Activated CD4-positive, alpha-beta T cell treated with anti-CD3 and anti-CD28 coated beads, Interleukin-2, amount 10 ng/mL, durations not matched to agents 24 days and 14 days (primary cell): ENCODE measurements at regions not wholly inside any gene's neighbourhood (a gene's known extent, or its start where the extent isn't known, plus 50 kb on each side); places are given as distances from the start of the nearest gene placed in this dataset.

Source experiments
- DNase-seq: peaks from one replicate; pipeline ENCODE4 v3.0.0; 2022
- H3K27ac Mint-ChIP-seq: one replicate; pipeline ENCODE4 v1.8.0; 2022; ENCODE audit warnings: mild to moderate bottlenecking, mixed read lengths
- H3K27me3 Mint-ChIP-seq: one replicate; pipeline ENCODE4 v1.8.0; 2022; ENCODE audit warnings: mixed read lengths
- H3K36me3 Mint-ChIP-seq: one replicate; pipeline ENCODE4 v1.8.0; 2022; ENCODE audit warnings: low read depth, mild to moderate bottlenecking, mixed read lengths
- H3K4me1 Mint-ChIP-seq: one replicate; pipeline ENCODE4 v1.8.0; 2021; ENCODE audit warnings: mixed read lengths
- H3K4me3 Mint-ChIP-seq: one replicate; pipeline ENCODE4 v1.8.0; 2022; ENCODE audit warnings: mild to moderate bottlenecking, moderate library complexity, mixed read lengths
- H3K9me3 Mint-ChIP-seq: one replicate; pipeline ENCODE4 v1.8.0; 2021; ENCODE audit warnings: mixed read lengths
- intact Hi-C: fragments of 100-400 bp; cut with micrococcal nuclease; formaldehyde crosslinking; loops from one replicate; pipeline ENCODE4 v1.15.1; 2023

DNA sequence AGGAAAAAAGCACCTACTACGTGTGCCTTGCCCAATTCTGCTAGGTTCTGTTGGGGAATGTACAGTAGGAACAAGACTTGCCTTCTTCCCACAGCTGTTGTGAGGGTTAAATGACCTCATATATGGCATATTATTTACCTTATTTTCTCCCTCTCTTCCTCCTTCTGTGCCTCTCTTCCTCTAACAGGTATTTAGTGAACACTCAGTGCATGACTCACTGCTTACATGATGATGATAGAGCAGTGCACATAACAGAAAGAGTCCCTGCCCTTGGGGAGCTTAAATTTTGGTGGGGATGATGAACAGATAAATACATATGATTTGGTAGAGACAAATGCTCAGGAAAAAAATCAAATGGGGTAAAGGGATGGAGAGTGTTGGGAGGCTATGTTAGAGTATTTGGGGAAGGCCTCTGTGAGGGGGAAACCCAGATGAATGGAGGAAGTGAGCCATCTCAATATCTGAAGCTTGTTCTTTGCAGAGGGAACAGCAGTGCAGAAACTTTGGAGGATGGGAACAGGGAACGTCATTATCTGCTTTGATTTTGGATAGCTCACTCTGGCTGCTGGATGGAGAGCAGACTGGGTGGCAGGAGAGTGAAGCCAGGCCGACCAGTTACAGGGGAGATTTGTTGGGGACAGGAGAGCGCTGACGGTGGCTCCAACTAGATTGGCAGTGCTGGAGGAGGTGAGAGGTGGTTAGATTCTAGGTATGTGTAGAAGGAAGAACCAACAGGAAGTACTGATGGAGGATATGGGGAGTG, 95.5 kb upstream of the TENM4 start:
- Mint-ChIP-seq H3K36me3 (no peaks in the 10 kb centered on the region), H3K9me3 (peaks cover 6% of the 10 kb centered on the region), H3K4me3 (no peak overlapping the region), H3K27me3 (no peaks in the 10 kb centered on the region), H3K4me1 (no peaks in the 10 kb centered on the region), H3K27ac (no peak overlapping the region)
- DNase-seq = no peak
- intact Hi-C loops = no loop called here

DNA sequence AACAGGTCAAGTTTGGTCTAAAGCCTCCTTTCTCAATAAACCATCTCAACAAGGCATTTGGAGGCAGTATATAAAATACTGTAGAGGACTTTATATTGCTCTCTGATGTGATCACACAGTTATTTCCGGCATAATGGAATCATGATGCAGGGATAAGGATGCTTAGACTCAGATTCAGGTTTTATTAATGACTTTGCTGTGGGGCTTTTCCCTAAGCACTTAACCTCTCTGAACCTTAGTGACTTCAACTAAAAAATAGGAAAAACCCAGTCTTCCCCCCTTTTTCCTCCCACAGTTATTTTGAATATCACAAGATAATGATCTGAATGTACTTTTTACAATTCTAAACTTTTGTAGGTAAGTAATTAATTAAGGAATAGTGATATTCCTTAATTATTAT, 94.8 kb upstream of the TENM4 start:
- Mint-ChIP-seq H3K36me3 (no peaks in the 10 kb centered on the region), H3K4me3 (no peak overlapping the region), H3K27me3 (no peaks in the 10 kb centered on the region), H3K9me3 (peaks cover 6% of the 10 kb centered on the region), H3K27ac (no peak overlapping the region), H3K4me1 (no peaks in the 10 kb centered on the region)
- intact Hi-C loops = no loop called here
- DNase-seq = no peak

DNA sequence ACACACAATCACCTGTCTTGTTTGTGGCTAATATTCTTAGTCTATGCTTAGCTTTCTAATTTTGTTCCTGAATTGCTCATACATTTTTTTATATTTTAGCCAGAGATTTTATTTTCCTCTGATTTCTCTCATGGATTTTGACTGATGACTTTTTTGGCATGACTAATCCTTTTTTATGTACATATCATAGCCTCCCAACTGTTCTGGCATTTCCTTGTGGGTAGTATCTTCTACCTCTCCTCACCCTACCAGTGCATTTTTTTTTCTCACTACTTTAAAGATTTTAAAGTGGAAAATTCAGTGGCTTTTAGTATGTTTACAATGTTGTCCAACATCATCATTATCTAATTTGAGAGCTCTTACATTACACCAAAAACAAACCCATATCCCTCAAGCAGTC, 84.4 kb upstream of the TENM4 start:
- H3K9me3 Mint-ChIP-seq = peaks cover 8% of the 10 kb centered on the region
- intact Hi-C loops = no loop called here
- no peak for DNase-seq
- H3K27ac Mint-ChIP-seq = no peak overlapping the region
- H3K4me3 Mint-ChIP-seq = no peak overlapping the region
- H3K36me3 Mint-ChIP-seq = no peaks in the 10 kb centered on the region
- H3K4me1 Mint-ChIP-seq = no peaks in the 10 kb centered on the region
- H3K27me3 Mint-ChIP-seq = no peaks in the 10 kb centered on the region

DNA sequence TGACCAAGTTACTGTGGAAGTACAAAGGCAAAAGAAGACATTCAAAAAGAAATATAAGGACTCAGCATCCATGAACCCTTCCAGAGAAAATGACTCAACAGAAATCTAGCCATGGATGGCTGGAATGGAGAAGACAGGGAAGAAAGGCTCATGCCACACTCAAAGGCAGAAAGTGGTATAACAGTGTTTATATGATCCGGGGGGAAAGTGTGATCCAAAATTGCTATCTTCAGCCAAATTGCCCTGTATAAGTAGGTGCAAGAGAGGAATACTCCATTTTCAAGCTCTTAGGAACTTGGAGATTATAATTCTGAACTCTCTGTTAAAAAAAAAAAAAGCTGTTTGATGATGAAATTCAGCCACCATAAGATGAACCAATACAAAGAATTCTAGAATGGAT, 81.8 kb upstream of the TENM4 start:
- H3K27me3 Mint-ChIP-seq = no peaks in the 10 kb centered on the region
- H3K4me3 Mint-ChIP-seq = no peak overlapping the region
- H3K4me1 Mint-ChIP-seq = no peaks in the 10 kb centered on the region
- H3K27ac Mint-ChIP-seq = no peak overlapping the region
- peaks cover 5% of the 10 kb centered on the region for H3K9me3 Mint-ChIP-seq
- H3K36me3 Mint-ChIP-seq = no peaks in the 10 kb centered on the region
- no peak for DNase-seq
- intact Hi-C loops = no loop called here

DNA sequence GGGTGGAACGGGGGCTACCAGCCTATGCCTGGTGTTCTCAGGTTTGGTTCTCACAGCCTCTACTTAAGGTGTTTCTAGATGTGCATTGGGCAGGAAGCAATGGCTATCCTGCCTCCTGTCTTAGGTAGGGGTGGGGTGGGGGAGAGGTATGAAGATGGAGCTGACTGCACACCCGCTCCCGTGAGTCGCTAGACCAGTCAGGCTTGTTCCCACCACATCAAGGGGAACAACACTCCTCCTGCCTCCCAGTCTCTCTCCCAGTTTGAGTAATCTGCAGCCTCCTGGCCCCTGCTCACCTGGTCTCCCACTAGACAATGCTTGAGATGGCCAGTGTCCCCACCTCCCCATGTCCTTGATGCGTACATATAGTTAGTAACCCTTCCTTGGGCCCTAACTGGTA, 79.3 kb upstream of the TENM4 start:
- intact Hi-C loops = no loop called here
- Mint-ChIP-seq H3K36me3 (no peaks in the 10 kb centered on the region), H3K9me3 (peaks cover 5% of the 10 kb centered on the region), H3K4me3 (no peak overlapping the region), H3K27ac (no peak overlapping the region), H3K27me3 (no peaks in the 10 kb centered on the region), H3K4me1 (no peaks in the 10 kb centered on the region)
- no peak for DNase-seq

DNA sequence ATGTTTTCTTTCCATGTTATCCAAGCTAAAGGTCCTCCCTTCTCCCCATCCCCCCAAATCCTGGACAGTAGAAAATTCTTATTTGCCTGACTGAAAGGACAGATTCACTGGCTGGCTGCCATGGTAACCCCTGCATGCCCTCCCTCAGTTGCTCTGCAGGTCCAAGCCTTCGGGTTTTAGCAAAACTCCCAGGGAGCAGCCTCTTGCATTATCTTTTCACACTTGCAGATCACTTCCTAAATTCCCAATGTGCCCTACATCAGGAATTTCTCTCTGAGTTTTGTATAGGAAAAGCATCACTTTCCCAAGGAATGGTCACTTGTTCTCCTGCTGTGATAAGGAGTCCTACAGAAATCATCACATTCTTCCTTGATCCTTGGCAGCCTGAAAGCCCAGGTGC, 75.0 kb upstream of the TENM4 start:
- no peak for DNase-seq
- H3K9me3 Mint-ChIP-seq = peaks cover 5% of the 10 kb centered on the region
- no peak overlapping the region for H3K27ac Mint-ChIP-seq
- intact Hi-C loops = no loop called here
- H3K36me3 Mint-ChIP-seq = no peaks in the 10 kb centered on the region
- no peaks in the 10 kb centered on the region for H3K4me1 Mint-ChIP-seq
- H3K27me3 Mint-ChIP-seq = no peaks in the 10 kb centered on the region
- H3K4me3 Mint-ChIP-seq = no peak overlapping the region

- Mint-ChIP-seq H3K9me3 (no peaks in the 10 kb centered on the region), H3K27me3 (no peaks in the 10 kb centered on the region), H3K27ac (no peak overlapping the region), H3K4me3 (no peak overlapping the region), H3K36me3 (no peaks in the 10 kb centered on the region), H3K4me1 (no peaks in the 10 kb centered on the region)
- intact Hi-C loops = no loop called here
- DNase-seq = no peak
Measured at GRCh38 chr11:79514695-79515094, 73.9 kb upstream of the TENM4 start.

- no peak overlapping the region for H3K27ac Mint-ChIP-seq
- DNase-seq = no peak
- no peaks in the 10 kb centered on the region for H3K36me3 Mint-ChIP-seq
- no peaks in the 10 kb centered on the region for H3K27me3 Mint-ChIP-seq
- H3K4me1 Mint-ChIP-seq = no peaks in the 10 kb centered on the region
- intact Hi-C loops = no loop called here
- no peak overlapping the region for H3K4me3 Mint-ChIP-seq
- no peaks in the 10 kb centered on the region for H3K9me3 Mint-ChIP-seq
Measured at GRCh38 chr11:79514290-79514689, 73.5 kb upstream of the TENM4 start.

GRCh38 chr11:79512706-79513469, 72.1 kb upstream of the TENM4 start:
- H3K4me3 Mint-ChIP-seq = no peak overlapping the region
- intact Hi-C loops = no loop called here

DNA sequence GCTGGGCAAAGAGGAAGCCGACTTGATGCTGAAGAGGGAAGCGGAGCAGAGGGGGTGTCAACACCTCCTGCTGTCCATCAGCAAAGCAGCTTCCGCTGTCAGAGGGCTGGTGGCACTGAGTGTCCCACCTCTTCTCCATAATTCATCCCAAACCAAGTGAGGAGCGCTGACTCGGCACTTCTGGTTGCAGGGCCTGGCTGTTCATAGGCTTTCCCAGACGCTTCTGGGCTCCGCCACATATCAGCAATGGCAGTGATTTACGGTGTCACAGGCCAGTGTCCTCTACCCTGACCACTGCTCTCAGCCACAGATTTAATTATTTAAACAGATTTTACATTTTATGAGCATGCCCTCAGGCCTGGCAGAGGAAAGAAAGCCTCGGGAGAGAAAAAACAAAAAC, 70.1 kb upstream of the TENM4 start:
- intact Hi-C loops = no loop called here
- Mint-ChIP-seq H3K4me1 (no peaks in the 10 kb centered on the region), H3K9me3 (no peaks in the 10 kb centered on the region), H3K27ac (no peak overlapping the region), H3K36me3 (no peaks in the 10 kb centered on the region), H3K27me3 (no peaks in the 10 kb centered on the region), H3K4me3 (no peak overlapping the region)
- no peak for DNase-seq

More at GRCh38 chr11:79512706-79513469, 72.1 kb upstream of the TENM4 start:
- Mint-ChIP-seq H3K4me1 (no peaks in the 10 kb centered on the region), H3K36me3 (no peaks in the 10 kb centered on the region), H3K27ac (no peak overlapping the region), H3K27me3 (no peaks in the 10 kb centered on the region), H3K9me3 (no peaks in the 10 kb centered on the region)
- no peak for DNase-seq

- H3K4me3 Mint-ChIP-seq = no peak overlapping the region
- H3K4me1 Mint-ChIP-seq = no peaks in the 10 kb centered on the region
- intact Hi-C loops = no loop called here
- no peaks in the 10 kb centered on the region for H3K9me3 Mint-ChIP-seq
- H3K27me3 Mint-ChIP-seq = no peaks in the 10 kb centered on the region
- no peaks in the 10 kb centered on the region for H3K36me3 Mint-ChIP-seq
- no peak overlapping the region for H3K27ac Mint-ChIP-seq
- no peak for DNase-seq
Measured at GRCh38 chr11:79508461-79508860, 67.6 kb upstream of the TENM4 start.

DNA sequence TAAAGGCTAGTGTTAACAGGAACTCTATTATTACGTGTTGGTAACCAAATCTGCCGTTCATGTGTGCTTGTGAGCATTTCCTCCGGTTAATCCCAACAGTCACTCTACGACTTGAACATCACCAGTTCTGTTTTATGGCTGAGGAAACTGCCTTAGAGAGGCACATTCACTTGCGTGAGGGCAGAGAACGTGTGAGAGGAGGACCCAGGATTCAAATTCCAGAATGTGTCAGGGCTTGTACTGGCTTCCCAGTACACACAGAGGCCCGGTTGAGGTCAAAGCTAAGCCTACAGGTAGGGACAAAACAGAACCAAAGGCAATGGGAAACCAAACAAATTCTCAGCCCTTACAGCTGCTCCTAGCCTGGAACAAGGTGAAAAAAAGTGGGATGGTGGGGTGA, 66.9 kb upstream of the TENM4 start:
- Mint-ChIP-seq H3K9me3 (no peaks in the 10 kb centered on the region), H3K4me1 (no peaks in the 10 kb centered on the region), H3K27me3 (no peaks in the 10 kb centered on the region), H3K4me3 (no peak overlapping the region), H3K36me3 (no peaks in the 10 kb centered on the region), H3K27ac (no peak overlapping the region)
- DNase-seq = no peak
- intact Hi-C loops = no loop called here

- intact Hi-C loops = no loop called here
Measured at GRCh38 chr11:79506734-79507344, 66.0 kb upstream of the TENM4 start.

GRCh38 chr11:79506124-79506523, 65.3 kb upstream of the TENM4 start:
- Mint-ChIP-seq H3K4me1 (no peaks in the 10 kb centered on the region), H3K4me3 (no peak overlapping the region), H3K27me3 (no peaks in the 10 kb centered on the region), H3K9me3 (no peaks in the 10 kb centered on the region), H3K27ac (no peak overlapping the region), H3K36me3 (no peaks in the 10 kb centered on the region)
- DNase-seq = no peak
- intact Hi-C loops = no loop called here

More at GRCh38 chr11:79506734-79507344, 66.0 kb upstream of the TENM4 start:
- H3K4me1 Mint-ChIP-seq = no peaks in the 10 kb centered on the region
- DNase-seq = no peak
- H3K27ac Mint-ChIP-seq = no peak overlapping the region
- H3K27me3 Mint-ChIP-seq = no peaks in the 10 kb centered on the region
- no peaks in the 10 kb centered on the region for H3K36me3 Mint-ChIP-seq
- no peaks in the 10 kb centered on the region for H3K9me3 Mint-ChIP-seq
- no peak overlapping the region for H3K4me3 Mint-ChIP-seq
